ENCODE measurements at regions not wholly inside any gene's neighbourhood (a gene's known extent, or its start where the extent isn't known, plus 50 kb on each side); places are given as distances from the start of the nearest gene placed in this dataset.
"Not testable (repeated sequence)": the region's sequence is repeated elsewhere in the genome, so short reads cannot be mapped to it uniquely, and the experiment has no call there.

DNA sequence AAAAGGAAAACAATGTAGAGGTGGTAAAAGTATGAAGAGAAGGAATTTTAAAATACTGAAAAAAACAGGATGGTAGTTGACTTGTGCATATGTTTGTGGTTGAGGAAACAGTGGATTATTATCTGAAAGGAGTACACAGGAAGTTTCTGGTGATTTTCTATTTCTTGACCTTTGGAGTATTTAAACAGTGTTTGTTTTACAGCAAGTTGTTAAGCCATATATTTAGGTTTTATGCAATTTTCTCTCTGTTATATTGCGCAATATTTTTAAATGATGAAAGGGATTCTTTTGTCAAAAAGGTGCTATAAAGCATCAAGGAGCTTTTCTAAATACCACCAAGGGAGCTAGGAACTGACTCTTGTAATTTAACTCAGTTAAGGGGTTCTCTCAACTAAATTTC lies 343.1 kb upstream of the MAOA start:
- no peak for ATAC-seq

DNA sequence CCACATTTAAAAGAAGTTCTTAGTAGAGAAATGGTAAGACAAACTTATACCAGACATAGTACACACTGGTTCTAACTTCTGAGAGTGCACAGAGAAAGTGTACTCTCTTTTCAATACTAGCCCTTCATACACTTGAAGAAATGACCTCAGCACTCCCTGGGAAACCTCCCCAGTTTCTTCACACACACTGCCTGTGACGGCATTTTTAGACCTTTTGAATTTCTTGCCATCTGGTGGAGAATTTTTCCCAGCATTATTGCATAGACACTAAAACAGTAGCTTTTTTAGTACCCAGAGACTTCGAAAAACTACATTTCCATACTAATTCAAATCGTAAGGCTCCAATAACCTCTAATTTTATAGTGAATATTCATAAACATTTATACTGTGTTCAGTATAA lies 341.6 kb upstream of the MAOA start:
- ATAC-seq = no peak
- DNase-seq = no peak
- intact Hi-C loops (cut with micrococcal nuclease) = no loop called here

More for the DNA sequence above, 343.1 kb upstream of the MAOA start:
- intact Hi-C loops (cut with micrococcal nuclease) = no loop called here
- no peak for DNase-seq

DNA sequence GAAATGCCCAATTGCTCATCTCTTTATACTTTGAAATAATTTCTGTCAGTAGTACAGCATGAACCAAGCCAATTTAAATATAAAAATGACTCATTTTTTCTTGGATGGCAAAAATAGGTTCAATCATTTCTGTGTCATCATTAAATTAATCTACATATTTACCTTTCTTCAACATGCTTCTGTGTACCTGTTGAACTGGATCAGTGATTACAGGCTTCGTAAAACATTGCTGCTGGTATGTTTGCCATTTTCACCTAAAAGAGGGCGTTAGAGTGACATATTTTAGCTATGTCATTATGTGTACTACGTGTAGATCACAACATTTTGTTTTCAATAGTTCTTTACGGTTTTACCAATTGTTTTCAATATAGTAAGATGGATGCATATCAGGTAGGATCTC lies 340.5 kb upstream of the MAOA start:
- DNase-seq (no peak), ATAC-seq (no peak)
- intact Hi-C loops (cut with micrococcal nuclease) = no loop called here

DNA sequence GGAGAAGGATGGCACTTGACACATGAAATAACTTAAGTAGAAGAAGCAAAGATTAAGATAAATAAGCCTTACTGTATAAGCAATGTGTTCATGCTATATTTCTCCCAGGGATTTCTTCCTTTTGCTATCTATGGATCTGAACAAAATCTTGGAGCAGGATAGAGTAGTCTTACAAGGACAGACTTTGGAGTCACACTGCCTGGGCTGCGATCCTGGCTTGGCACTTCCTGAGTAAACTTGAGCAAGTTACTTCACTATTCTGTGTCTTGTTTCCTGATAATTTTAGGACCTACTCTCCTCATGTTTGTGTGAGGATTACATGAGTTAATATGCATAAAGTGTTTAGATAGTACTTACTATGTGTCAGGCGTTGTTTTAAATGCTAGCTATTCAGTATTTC lies 340.0 kb upstream of the MAOA start:
- intact Hi-C loops (cut with micrococcal nuclease) = no loop called here
- no peak for ATAC-seq
- DNase-seq = no peak

DNA sequence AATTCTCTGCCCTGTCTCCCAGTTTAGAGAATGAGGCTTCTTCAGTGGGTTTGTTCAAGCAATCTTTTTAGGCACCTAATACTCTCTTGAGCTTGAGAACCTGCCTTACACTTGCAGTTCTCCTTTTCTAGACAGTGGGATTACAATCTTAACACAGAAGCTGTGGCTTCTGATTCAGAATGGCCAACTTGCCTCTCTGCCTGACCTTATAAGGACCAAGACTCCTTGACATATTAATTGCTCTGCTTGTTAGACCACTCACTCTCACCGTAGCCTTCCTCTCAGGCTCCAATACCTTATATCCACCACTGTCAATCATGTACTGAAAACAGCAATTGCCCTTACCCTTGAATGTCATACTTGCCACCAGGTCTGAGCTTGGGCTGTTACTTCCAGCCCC lies 338.7 kb upstream of the MAOA start:
- ATAC-seq (no peak), DNase-seq (no peak)
- intact Hi-C loops (cut with micrococcal nuclease) = no loop called here

DNA sequence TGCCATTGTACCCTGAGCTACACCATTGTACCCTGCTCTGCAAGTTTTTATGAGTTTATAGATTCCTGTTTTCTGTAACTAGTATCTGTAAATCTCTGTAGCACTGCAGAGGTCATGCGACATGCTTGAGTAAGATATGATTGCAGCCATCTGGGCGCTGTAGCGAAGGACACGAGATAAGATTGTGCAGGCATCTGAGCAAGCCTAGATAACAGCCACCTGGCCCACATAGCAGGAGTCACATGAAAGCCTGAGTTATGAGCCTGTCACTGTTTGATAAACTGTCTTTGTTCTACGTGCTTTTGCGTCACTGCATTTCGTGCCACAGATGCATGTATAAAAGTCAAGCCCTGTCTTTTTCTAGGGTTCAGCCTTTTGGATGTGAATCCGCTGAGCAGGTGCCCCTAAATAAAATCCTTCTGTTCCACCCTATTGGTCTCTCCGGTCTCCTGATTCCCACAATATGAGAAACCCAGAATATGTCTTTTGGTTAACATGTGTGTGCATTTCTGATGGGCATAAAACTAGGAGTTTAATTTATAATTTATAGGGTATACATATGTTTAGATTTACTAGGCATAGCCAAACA lies 327.6 kb upstream of the MAOA start:
- ATAC-seq = no peak
- intact Hi-C loops (cut with micrococcal nuclease) = no loop called here
- DNase-seq = no peak

DNA sequence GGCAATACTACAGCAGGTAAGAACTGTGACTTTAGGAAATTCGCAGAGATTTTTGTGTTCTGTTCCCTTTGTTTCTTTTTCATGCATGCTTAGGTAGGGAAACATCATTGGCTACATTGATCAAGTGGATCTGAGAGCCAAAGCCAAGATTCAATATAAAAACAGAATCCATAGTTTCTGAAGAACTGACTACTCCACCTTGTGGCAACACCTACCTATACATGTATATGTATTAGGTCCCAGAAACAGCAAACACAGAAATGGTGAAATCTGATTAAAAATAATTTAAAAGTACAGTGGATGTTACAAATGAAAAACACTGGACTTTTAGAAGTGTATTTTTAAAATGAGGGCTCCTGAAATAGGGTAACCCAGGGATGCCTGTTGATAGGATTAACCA lies 322.6 kb upstream of the MAOA start:
- intact Hi-C loops (cut with micrococcal nuclease) = no loop called here
- DNase-seq = no peak
- no peak for ATAC-seq

DNA sequence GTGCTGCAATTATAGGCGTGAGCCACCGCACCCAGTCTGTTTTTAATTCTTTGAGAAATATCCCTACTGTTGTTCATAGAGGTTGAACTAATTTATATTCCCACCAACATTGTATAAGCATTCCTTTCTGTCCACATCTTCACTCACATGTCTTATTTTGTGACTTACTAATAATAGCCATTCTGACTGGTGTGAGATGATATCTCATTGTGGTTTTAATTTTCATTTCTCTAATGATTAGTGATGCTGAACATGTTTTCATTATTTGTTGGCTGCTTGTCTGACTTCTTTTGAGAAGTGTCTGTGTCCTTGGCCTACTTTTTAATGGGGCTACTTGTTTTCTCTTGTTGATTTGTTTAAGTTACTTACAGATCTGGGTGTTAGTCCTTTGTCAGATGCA lies 310.9 kb upstream of the MAOA start:
- ATAC-seq (no peak), DNase-seq (no peak)
- intact Hi-C loops (cut with micrococcal nuclease) = no loop called here

DNA sequence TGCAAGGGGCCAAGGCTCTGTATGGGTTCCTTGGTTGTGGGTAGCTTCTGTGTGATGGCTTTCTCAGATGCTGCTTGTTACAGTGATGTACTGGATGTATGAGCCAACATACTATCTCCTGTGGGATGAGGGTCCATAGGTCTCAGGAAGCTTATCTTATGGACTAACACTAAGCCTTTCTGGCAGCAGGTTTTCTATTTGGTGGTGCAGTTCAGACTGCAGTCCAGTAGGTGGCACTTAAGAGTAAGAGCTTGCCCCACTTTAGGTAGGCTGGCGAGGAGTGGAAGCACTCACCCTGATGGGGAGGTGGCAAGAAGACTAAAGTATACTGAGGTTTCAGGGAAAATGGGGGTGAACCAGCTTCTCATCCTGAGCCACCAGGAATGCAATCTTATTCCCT lies 306.7 kb upstream of the MAOA start:
- ATAC-seq = no peak
- intact Hi-C loops (cut with micrococcal nuclease) = no loop called here
- DNase-seq = no peak

DNA sequence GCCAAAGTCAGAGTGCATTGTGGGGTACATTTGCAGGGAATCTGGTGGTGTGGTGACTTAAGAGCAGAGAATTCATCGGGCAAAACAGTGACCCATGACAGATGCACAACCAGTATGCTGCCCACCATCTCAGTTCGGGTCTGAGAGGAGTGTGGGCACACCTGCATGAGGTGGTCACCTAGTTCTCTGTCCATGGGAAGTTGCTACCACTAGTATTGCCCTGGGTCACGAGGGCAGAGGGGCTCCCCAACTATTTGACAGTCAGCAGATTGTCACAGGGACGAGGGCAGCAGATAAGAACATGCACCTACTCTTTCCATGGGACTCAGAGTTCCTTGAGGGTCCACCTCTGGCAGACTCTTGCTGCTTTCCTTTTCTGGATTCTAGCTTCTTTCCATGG lies 305.2 kb upstream of the MAOA start:
- ATAC-seq (no peak), DNase-seq (no peak)
- intact Hi-C loops (cut with micrococcal nuclease) = no loop called here

DNA sequence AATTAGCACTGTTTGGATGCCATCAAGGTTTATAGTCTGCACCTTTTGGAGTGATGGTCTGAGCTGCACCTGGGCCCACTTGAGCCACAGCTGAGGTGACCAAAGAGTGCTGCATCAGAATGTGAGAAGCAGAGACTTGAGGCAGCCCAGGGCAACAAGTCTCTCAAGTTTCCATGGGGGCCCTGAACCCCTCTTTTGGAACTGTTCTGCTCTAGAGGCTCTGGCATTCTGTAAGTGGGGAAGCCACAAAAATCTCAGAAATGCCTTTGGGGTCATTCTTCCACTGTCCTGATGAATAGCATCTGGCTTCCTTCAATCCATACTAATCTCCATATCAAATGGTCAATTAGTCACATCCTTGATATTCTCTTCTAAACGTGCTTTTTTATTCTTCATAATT lies 298.4 kb upstream of the MAOA start:
- no peak for ATAC-seq
- intact Hi-C loops (cut with micrococcal nuclease) = no loop called here
- DNase-seq = no peak

DNA sequence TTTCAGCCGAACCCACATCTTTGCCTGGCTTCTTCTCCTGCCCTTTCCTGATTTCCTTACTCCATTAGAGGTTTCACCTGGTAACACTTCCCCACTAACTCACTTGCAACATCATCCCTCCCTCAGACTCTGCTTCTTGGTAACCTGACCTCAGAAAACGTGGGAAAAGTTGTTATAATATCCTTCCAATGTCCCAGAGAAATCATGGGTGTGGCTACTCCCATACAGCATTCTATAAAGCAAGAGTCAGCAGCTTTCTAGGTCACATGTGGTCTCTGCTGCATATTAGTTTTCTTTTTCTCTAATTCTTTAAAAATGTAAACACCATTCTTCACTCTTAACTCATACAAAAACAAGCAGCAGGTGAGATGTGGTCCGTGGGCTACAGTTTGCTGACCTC lies 283.1 kb upstream of the MAOA start:
- DNase-seq (no peak), ATAC-seq (no peak)
- intact Hi-C loops (cut with micrococcal nuclease) = no loop called here

DNA sequence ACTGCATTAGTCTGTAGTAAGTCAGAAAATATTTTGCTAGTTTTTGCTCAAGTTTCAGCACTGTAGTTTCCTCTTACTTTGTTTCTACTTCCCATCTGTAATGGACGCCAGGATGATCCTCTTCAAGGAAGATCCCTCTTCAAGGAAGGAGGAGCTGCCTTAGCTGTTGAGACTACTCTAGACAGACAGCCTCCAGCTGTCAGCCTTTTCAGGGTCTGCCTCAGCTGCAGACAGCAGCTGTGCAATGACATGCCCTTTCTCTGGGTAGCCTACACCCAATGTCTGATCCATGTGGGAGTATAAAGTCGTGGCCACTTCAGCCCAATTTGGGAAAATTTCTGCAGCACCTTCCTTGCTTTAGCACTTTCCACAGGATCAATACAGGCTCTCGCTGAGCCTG lies 281.0 kb upstream of the MAOA start:
- DNase-seq = no peak
- intact Hi-C loops (cut with micrococcal nuclease) = no loop called here
- ATAC-seq = no peak

DNA sequence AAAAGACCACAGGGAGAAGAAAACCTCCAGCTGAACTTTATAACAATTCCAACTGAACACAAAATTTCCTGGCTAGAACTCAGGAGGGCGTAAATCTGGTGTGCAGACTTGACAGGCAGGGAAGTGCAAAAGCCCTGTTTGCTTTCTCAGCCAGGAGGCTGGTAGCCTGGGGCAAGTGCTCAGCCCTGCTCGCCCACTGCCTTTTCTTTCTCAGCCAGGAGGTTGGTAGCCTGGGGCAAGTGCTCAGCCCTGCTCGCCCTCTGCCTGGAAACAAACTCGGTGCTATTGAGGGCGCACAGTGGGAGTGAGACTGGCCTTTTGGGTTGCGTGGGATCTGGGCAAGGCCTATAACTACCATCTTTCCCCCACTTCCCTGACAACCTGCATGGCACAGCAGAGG lies 275.4 kb upstream of the MAOA start:
- DNase-seq = no peak
- ATAC-seq = no peak
- intact Hi-C loops (cut with micrococcal nuclease) = no loop called here

DNA sequence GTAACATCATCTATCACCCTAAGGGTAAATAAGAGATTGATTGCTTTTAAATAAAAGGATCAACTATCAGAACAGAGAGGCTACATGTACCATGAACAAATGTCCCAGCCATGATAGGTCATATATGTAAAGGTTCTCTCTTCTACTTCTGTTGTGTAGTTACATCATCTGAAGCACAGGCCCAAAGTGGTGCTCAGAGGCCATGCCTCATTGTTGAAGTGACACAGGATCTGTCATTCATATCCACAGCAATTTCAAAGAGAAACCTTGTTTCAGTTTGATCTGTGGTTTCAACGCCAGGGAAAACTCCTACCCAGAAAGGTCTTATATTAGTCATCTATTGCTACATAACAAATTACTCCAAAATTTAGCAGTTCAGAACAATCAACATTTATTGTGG lies 269.2 kb upstream of the MAOA start:
- intact Hi-C loops (cut with micrococcal nuclease) = no loop called here
- no peak for DNase-seq

DNA sequence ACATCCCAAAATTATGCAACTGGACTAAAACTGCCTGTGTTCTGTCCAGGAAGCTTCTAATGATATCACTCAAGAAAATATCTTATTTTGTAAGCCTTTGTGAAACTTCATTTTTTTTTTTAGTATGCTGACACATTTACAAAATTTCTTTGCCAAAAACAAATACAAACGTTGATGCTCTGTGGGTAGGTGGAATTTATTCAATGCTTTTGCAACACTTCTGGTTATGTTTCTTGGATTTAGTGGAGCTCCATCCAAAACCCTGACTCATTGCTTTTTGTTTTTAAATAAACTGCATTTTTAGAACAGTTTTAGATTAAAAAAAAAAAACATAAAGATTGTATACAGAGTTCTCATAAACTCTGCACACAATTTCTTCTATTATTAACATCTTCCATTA lies 250.9 kb upstream of the MAOA start:
- ATAC-seq (no peak), DNase-seq (no peak)
- intact Hi-C loops (cut with micrococcal nuclease) = no loop called here

More for the DNA sequence above, 269.2 kb upstream of the MAOA start:
- no peak for ATAC-seq

DNA sequence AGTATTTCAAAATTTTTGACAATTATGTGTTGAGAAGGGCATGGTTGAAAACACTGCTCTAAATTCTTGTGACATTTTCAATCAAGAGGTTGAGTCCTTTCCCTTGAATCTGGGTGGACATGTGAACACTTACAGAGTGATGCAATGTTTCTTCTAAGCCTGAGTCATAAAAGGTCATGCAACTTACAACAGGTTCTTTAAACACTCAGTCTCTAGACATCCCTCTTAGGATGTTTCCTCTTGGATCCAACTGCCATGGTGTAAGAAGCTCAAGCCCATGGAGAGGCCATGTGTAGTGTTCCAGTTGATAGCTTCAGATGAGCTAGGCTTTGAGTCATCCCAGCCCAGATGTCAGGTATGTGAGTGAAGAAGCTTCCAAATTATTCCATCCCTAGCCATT lies 232.2 kb upstream of the MAOA start:
- no peak for ATAC-seq
- DNase-seq = no peak
- intact Hi-C loops (cut with micrococcal nuclease) = no loop called here

DNA sequence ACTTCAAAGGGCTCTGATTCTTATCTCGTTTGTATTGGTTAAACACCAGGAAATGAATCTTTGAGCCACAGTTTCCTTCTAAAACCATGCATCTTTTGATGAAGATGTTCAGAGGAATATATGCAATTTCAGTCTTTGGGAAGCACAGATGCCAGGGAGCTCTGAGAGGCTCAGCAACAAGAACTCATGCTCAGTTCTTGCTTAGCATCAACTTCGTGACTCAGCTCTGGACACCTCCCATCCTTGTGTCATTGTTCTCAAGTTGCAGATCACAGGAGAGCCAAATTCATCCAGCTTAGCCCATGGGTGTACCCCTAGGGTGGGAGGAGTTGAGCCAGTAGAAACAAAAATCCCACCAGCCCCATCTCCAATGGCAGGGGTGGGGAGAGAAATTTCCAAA lies 219.6 kb upstream of the MAOA start:
- DNase-seq (no peak), ATAC-seq (no peak)
- intact Hi-C loops (cut with micrococcal nuclease) = no loop called here

DNA sequence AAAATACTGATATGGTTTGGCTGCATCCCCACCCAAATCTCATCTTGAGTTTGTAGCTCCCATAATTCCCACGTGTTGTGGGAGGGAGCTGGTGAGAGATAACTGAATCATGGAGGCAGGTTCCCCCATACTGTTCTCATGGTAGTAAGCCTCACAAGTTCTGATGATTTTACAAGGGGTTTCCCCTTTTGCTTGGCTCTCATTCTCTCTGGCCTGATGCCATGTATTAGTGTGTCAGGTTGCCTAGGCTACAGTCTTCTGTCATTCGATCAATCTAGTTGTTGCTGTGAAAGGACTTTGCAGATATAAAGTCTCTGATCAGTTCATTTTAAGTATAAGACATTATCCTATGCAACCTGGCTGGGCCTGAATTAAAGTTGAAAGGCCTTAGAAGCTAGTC lies 209.3 kb upstream of the MAOA start:
- intact Hi-C loops (cut with micrococcal nuclease) = no loop called here
- DNase-seq = no peak
- ATAC-seq = no peak

DNA sequence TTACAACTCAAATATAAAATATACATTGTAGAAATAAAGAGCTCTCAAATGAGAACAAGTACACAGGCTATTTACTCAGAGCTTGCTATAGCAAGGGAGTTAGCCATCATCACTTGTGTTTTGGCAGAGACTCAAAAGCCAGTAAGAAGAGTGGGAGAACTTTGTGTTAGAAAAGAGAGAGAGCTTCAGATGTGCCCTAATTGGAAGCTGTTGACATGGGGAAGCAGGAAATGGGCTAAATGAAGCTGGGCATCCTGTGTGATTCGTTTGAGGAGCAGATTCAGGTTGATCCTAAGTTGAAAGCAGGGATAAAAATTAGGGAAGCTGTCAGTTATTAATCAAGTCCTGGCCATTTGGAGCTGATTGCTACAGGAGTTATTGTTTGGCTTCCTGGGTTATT lies 207.4 kb upstream of the MAOA start:
- no peak for ATAC-seq
- intact Hi-C loops (cut with micrococcal nuclease) = no loop called here
- no peak for DNase-seq

DNA sequence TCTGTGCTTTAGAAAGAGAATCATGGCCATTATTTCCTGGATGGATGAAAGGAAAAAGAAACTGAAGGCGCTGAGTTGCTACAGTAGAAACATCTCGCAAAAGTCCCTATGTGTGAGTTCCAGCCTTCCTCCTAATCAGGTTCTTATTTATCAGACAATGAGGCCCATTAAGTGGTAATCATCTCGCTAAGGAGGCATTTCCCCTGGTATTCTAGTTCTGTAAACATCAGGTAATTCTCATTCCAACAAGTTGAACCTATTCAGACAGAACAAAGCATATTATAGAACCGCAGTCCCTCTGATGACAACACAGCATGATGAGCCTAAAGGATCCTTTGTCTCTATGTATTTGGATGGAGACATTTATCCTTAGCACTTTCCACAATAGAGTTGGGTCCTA lies 205.7 kb upstream of the MAOA start:
- ATAC-seq = no peak
- no peak for DNase-seq
- intact Hi-C loops (cut with micrococcal nuclease) = no loop called here

DNA sequence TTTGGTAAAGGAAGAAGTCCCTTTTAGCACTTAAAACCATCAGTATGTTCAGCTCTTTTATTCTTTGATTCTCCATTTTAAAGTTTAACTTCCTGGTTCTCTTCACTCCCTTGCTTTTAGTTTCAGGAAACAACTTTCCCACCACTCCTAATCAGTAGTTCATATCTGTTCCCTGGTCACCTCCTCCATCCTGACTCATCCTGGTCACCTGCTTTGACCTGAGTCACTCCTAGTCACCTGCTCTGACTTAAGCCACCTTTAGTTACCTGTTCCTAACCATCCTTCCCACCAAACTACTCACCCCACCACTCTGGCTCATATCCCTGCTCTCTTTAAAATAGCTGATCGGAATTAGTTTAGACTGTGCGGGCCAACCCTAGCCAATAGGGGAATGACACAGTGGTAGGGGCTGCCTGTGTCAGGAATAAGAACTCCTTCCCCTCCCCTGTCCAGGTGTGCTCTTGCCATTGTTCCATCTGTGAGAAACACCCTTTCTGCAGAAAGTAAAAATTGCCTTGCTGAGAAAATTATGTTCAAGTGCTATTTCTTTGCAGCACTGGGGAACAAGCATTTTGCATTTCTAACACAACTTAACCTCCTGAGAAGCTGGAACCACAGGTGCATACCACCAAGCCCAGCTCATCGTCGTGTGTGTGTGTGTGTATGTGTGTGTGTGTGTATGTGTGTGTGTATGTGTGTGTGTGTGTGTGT lies 204.0 kb upstream of the MAOA start:
- ATAC-seq; DNase-seq; intact Hi-C loops (cut with micrococcal nuclease): not testable (repeated sequence)
